Limb (tissue), 2 donors: ENCODE measurements at regions not wholly inside any gene's neighbourhood (a gene's known extent, or its start where the extent isn't known, plus 50 kb on each side); places are given as distances from the start of the nearest gene placed in this dataset.
"Not testable (repeated sequence)": the region's sequence is repeated elsewhere in the genome, so short reads cannot be mapped to it uniquely, and the experiment has no call there.

ENCODE experiments used
- DNase-seq, 2 donors: peaks; one replicate each; pipeline ENCODE4 v3.0.0-alpha.2; 2016; ENCODE audit errors: extremely low spot score in 2 of 2

GRCh38 chr9:1839909-1840308 is 175.2 kb upstream of the SMARCA2 start:
- DNase-seq: peak in 1 of 2 donors; percentile 44

GRCh38 chr9:1845425-1845824 is 169.7 kb upstream of the SMARCA2 start:
- no peak for DNase-seq

- DNase-seq: no peak
Measured at GRCh38 chr9:1855726-1856125, 159.4 kb upstream of the SMARCA2 start.

- no peak for DNase-seq
Measured at GRCh38 chr9:1857808-1858207, 157.3 kb upstream of the SMARCA2 start.

- no peak for DNase-seq
Measured at GRCh38 chr9:1869843-1870242, 145.3 kb upstream of the SMARCA2 start.

GRCh38 chr9:1870915-1871314 is 144.2 kb upstream of the SMARCA2 start:
- no peak for DNase-seq

GRCh38 chr9:1871626-1872419 is 143.3 kb upstream of the SMARCA2 start:
- DNase-seq: no peak

- DNase-seq: no peak
Measured at GRCh38 chr9:1875251-1875851, 139.8 kb upstream of the SMARCA2 start.

GRCh38 chr9:1875921-1876448 is 139.2 kb upstream of the SMARCA2 start:
- DNase-seq: no peak

- DNase-seq: no peak
Measured at GRCh38 chr9:1876891-1877496, 138.2 kb upstream of the SMARCA2 start.

GRCh38 chr9:1877951-1878350 is 137.2 kb upstream of the SMARCA2 start:
- DNase-seq: no peak

GRCh38 chr9:1878811-1879210 is 136.3 kb upstream of the SMARCA2 start:
- DNase-seq: no peak

GRCh38 chr9:1879501-1879900 is 135.6 kb upstream of the SMARCA2 start:
- DNase-seq: no peak

- no peak for DNase-seq
Measured at GRCh38 chr9:1880038-1880565, 135.0 kb upstream of the SMARCA2 start.

GRCh38 chr9:1881708-1882295 is 133.3 kb upstream of the SMARCA2 start:
- no peak for DNase-seq

- no peak for DNase-seq
Measured at GRCh38 chr9:1882711-1883403, 132.3 kb upstream of the SMARCA2 start.

GRCh38 chr9:1890201-1890600 is 124.9 kb upstream of the SMARCA2 start:
- DNase-seq: no peak

- no peak for DNase-seq
Measured at GRCh38 chr9:1890816-1891215, 124.3 kb upstream of the SMARCA2 start.

- DNase-seq: not testable (repeated sequence)
Measured at GRCh38 chr9:1903080-1903704, 112.0 kb upstream of the SMARCA2 start.

GRCh38 chr9:1907465-1907864 is 107.7 kb upstream of the SMARCA2 start:
- DNase-seq: no peak

- DNase-seq: no peak
Measured at GRCh38 chr9:1909322-1909721, 105.8 kb upstream of the SMARCA2 start.
